HepG2 (cell line): ENCODE measurements at regions not wholly inside any gene's neighbourhood (a gene's known extent, or its start where the extent isn't known, plus 50 kb on each side); places are given as distances from the start of the nearest gene placed in this dataset.

Experiments used
- ATAC-seq: fragments of 200-7000 bp; cut with Tn5 transposase; 3 replicates; pipeline ENCODE4 v1.9.1; 2020; ENCODE audit warnings: mild to moderate bottlenecking, moderate library complexity
- BruUV-seq: library from RNA; stranded (reverse); fragments of 400-500 nt; replicated peaks from 2 replicates; lab custom pipeline; 2021; lab: Mats Ljungman, UMichigan
- CTCF ChIA-PET: fragments of 300-600 bp; formaldehyde crosslinking; extraction: SDS; loops from one replicate; lab custom pipeline; 2021; ENCODE audit warnings: low total read pairs, inconsistent platforms, low intra/inter-chr PET ratio; lab: Yijun Ruan, JAX
- POLR2A ChIA-PET: fragments of 350-600 bp; sonication (Branson Sonifier 250); formaldehyde crosslinking; loops from one replicate; lab custom pipeline; 2020; ENCODE audit warnings: antibody characterized with exemption, inconsistent platforms; lab: Yijun Ruan, JAX
- DNase-seq: peaks from one replicate; pipeline ENCODE4 v3.0.0-alpha.2; 2015; ENCODE audit warnings: low spot score
- FAIRE-seq: peaks from 3 replicates; lab custom pipeline; 2011; peaks lifted over from hg19 to GRCh38; lab: Jason Lieb, UNC
- H2AFZ ChIP-seq: one replicate; pipeline ENCODE4 v1.6.1; 2011; ENCODE audit warnings: low read length, inconsistent platforms
- H3K27ac ChIP-seq: fragments of 300-600 bp; 3 replicates; pipeline ENCODE4 v1.8.0; 2011; ENCODE audit warnings: mixed run types, mild to moderate bottlenecking, mixed read lengths, low read length, inconsistent platforms; ENCODE audit not compliant: insufficient read depth; ENCODE audit errors: extremely low read length
- H3K27me3 ChIP-seq, 2 experiments: fragments of 200-600 bp in 1 of 2; 2 replicates in 1 of 2; 3 replicates in 1 of 2; pipeline versions ENCODE4 v1.6.0 to v1.8.0; 2011; ENCODE audit warnings: low read length in 2 of 2, mild to moderate bottlenecking in 2 of 2, moderate library complexity in 2 of 2, inconsistent platforms in 1 of 2; ENCODE audit not compliant: insufficient read depth in 2 of 2, control insufficient read depth in 1 of 2
- H3K36me3 ChIP-seq, 2 experiments: fragments of 200-600 bp in 1 of 2; replicated peaks in 1 of 2; 2 replicates in 1 of 2; 3 replicates in 1 of 2; pipeline versions ENCODE4 v1.5.1 to v1.8.0; 2011; ENCODE audit warnings: low read length in 2 of 2, inconsistent platforms in 1 of 2; ENCODE audit not compliant: insufficient read depth in 2 of 2, control insufficient read depth in 1 of 2
- H3K4me1 ChIP-seq: 2 replicates; pipeline ENCODE4 v1.5.1; 2012; ENCODE audit warnings: low read length, inconsistent platforms; ENCODE audit not compliant: insufficient read depth
- H3K4me2 ChIP-seq: 2 replicates; pipeline ENCODE4 v1.6.0; 2011; ENCODE audit warnings: low read depth, low read length, inconsistent platforms
- H3K4me3 ChIP-seq, 3 experiments: fragments of 200-600 bp in 1 of 3; sonication (generic), shearing (Covaris generic) in 1 of 3; replicated peaks in 1 of 3; 2 replicates each; pipeline ENCODE4 v1.5.1; 2011 to 2016; ENCODE audit warnings: low read length in 3 of 3, inconsistent platforms in 2 of 3, low read depth in 2 of 3, mild to moderate bottlenecking in 2 of 3, control low read depth in 1 of 3, mixed read lengths in 1 of 3; ENCODE audit not compliant: insufficient read depth in 1 of 3
- H3K79me2 ChIP-seq: one replicate; pipeline ENCODE4 v1.6.1; 2011; ENCODE audit warnings: low read length, inconsistent platforms; ENCODE audit not compliant: insufficient read depth
- H3K9ac ChIP-seq: 2 replicates; pipeline ENCODE4 v1.6.0; 2011; ENCODE audit warnings: mild to moderate bottlenecking, low read depth, low read length, inconsistent platforms; ENCODE audit not compliant: insufficient read depth
- H3K9me3 ChIP-seq: 2 replicates; pipeline ENCODE4 v1.5.1; 2012; ENCODE audit warnings: mild to moderate bottlenecking, low read length
- H4K20me1 ChIP-seq: 2 replicates; pipeline ENCODE4 v1.6.0; 2011; ENCODE audit warnings: inconsistent platforms, mild to moderate bottlenecking, low read length, moderate library complexity; ENCODE audit not compliant: insufficient read depth
- ATF5 ChIP-seq: sonication (generic); formaldehyde crosslinking; IDR thresholded peaks from 2 replicates; pipeline ENCODE4 v1.4.0; 2020; ENCODE audit warnings: mild to moderate bottlenecking, low read depth, missing genetic modification reagents
- EP300 ChIP-seq, 3 experiments: sonication (generic) in 1 of 3; formaldehyde crosslinking in 1 of 3; IDR thresholded peaks; 2 replicates each; pipeline versions ENCODE4 v1.5.1 to v1.6.1; 2011 to 2020; ENCODE audit warnings: low read depth in 2 of 3, low read length in 2 of 3, borderline replicate concordance in 1 of 3, improper control_type of control experiment in 1 of 3, mild to moderate bottlenecking in 1 of 3, missing genetic modification reagents in 1 of 3, moderate library complexity in 1 of 3
- KLF11 ChIP-seq: IDR thresholded peaks from 2 replicates; pipeline ENCODE4 v1.6.1; 2016; ENCODE audit warnings: missing compliant biosample characterization
- NFAT5 ChIP-seq: sonication (generic); formaldehyde crosslinking; IDR thresholded peaks from 2 replicates; pipeline ENCODE4 v1.4.0; 2020; ENCODE audit warnings: missing genetic modification reagents
- PAXIP1 ChIP-seq: sonication (generic); formaldehyde crosslinking; conservative IDR thresholded peaks from 2 replicates; pipeline ENCODE4 v1.4.0; 2020; ENCODE audit warnings: mild to moderate bottlenecking, missing genetic modification reagents, moderate library complexity
- PPARG ChIP-seq: conservative IDR thresholded peaks from 2 replicates; pipeline ENCODE4 v1.6.1; 2016; ENCODE audit warnings: missing biosample characterization, missing genetic modification reagents
- RAD21 ChIP-seq: fragments of 450-650 bp; formaldehyde crosslinking; IDR thresholded peaks from 2 replicates; pipeline ENCODE4 v1.5.0; 2020; ENCODE audit warnings: mild to moderate bottlenecking
- SRF ChIP-seq: IDR thresholded peaks from 2 replicates; pipeline ENCODE4 v1.6.1; 2011; ENCODE audit warnings: mild to moderate bottlenecking, low read depth, low read length, moderate library complexity
- WGBS: methylation state at CpG from one replicate; pipeline ENCODE4 v1.1.6; 2017; ENCODE audit warnings: low lambda C conversion rate; 5-methylcytosine and 5-hydroxymethylcytosine counted together
- in situ Hi-C: cut with HindIII; loops from 2 replicates; pipeline ENCODE4 v1.10.0; 2017; ENCODE audit warnings: low pct_unique_long_range_greater_than_20kb; ENCODE audit not compliant: extremely low pct_ligation_motif_present
- intact Hi-C: fragments of 100-400 bp; cut with micrococcal nuclease; formaldehyde crosslinking; loops from one replicate; pipeline ENCODE4 v1.10.0; 2022; ENCODE audit not compliant: unreplicated experiment

GRCh38 chr3:106239195-106239697 is 370.4 kb upstream of the CBLB start:
- no peaks in the 10 kb centered on the region for H3K4me1 ChIP-seq
- DNase-seq: no peak
- H3K4me2 ChIP-seq: no peak overlapping the region
- ATAC-seq: no peak
- BruUV-seq: no TSS peak
- 12% methylated on average over 2 of the region's 2 CpGs for WGBS
- H3K27me3 ChIP-seq: no peaks in the 10 kb centered on the region
- no peaks in the 10 kb centered on the region for H3K79me2 ChIP-seq
- TF ChIP-seq PPARG (CRISPR knock-in tag) (no peak), KLF11 (CRISPR knock-in tag) (no peak), ATF5 (CRISPR knock-in tag) (no peak), SRF (no peak), RAD21 (CRISPR knock-in tag) (no peak), EP300 (IDR thresholded peaks at IDR 0.05; ENCODE audit: low read depth in 2 of 2, low read length in 2 of 2) (no peak), EP300 (CRISPR knock-in tag; IDR thresholded peaks at IDR 0.05; ENCODE audit: borderline replicate concordance) (no peak), PAXIP1 (no peak), NFAT5 (CRISPR knock-in tag) (no peak)
- TF ChIP-seq, all 625 proteins: peak for 0
- Histone ChIP-seq H3K36me3 (no peaks in the 10 kb centered on the region), H3K27ac (no peak overlapping the region), H4K20me1 (no peaks in the 10 kb centered on the region), H3K4me3 (no peak overlapping the region), H3K9ac (no peak overlapping the region), H3K9me3 (no peaks in the 10 kb centered on the region; the same call in 1 of the 2 replicates), H2AFZ (no peak overlapping the region)
- ChIA-PET POLR2A (no interaction called here), CTCF (no interaction called here)
- no peak for FAIRE-seq
- intact Hi-C loops: no loop called here
- in situ Hi-C loops: no loop called here
